Epithelial cell of prostate (primary cell): ENCODE measurements at regions not wholly inside any gene's neighbourhood (a gene's known extent, or its start where the extent isn't known, plus 50 kb on each side); places are given as distances from the start of the nearest gene placed in this dataset.

Experiments used
- DNase-seq: peaks from one replicate; pipeline ENCODE4 v3.0.0-alpha.2; 2011; ENCODE audit warnings: low read depth, low spot score
- H3K27ac ChIP-seq: fragments of 450-650 bp; 2 replicates; pipeline ENCODE4 v1.5.1; 2017; ENCODE audit warnings: mild to moderate bottlenecking

DNA sequence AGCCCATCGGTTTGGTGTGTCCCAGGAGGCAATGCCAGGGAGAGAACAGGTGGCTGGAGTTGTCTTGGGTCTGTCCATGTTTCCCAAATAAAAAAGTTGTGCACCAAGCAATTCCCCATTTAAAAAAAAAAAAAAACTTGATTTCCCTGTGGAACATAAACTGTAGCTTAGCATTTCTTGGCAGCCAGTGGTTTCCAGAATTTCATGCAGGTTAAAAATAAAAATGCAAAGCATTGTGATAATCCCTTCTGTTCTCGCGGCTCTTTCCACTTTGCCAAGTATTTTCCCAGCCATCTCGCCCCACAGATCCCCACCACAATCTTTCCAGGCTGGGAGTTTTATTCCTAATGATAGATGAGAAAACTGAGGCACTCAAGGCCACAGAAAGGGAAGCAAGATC lies 51.4 kb upstream of the MSX1 start:
- DNase-seq: no peak
- no peak overlapping the region for H3K27ac ChIP-seq

DNA sequence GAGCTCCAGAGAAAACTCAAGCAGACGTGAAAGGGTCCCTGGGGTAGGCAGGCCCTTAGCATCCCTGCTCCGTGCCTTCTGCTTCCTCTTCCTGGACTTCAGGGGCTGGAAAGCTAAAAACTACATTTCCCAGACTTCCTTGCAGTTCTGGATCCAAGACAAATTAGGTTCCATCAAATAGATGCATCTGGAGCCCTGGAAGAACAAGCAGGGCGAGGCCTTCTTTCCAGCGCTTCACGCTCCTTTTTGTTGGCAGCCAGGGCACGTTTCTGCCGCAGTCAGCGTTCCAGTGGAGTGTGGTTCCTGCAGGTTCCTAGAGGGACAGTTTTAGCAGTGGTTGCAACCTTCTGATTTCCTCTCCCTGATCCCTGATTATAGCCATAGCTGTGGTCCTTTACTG lies 53.6 kb upstream of the MSX1 start:
- no peak overlapping the region for H3K27ac ChIP-seq
- DNase-seq: no peak

DNA sequence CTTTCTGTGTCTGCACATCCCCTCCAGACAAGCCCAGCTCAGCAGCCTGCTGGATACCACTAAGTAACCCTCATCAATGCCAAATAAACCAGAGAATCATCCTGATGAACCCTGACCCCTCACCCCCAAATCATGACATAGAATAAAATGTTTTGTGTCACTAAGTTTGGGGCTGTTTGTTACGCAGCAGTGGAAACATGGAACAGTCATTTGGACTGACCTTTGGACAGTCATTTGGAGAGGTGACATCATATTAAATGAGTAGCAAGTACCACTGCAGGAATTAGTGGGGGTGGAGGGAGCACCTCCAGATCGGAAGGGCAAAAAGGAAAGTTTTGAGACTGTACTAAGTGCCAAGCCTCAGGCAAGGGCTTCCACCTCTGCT lies 55.6 kb upstream of the MSX1 start:
- no peak overlapping the region for H3K27ac ChIP-seq
- no peak for DNase-seq

DNA sequence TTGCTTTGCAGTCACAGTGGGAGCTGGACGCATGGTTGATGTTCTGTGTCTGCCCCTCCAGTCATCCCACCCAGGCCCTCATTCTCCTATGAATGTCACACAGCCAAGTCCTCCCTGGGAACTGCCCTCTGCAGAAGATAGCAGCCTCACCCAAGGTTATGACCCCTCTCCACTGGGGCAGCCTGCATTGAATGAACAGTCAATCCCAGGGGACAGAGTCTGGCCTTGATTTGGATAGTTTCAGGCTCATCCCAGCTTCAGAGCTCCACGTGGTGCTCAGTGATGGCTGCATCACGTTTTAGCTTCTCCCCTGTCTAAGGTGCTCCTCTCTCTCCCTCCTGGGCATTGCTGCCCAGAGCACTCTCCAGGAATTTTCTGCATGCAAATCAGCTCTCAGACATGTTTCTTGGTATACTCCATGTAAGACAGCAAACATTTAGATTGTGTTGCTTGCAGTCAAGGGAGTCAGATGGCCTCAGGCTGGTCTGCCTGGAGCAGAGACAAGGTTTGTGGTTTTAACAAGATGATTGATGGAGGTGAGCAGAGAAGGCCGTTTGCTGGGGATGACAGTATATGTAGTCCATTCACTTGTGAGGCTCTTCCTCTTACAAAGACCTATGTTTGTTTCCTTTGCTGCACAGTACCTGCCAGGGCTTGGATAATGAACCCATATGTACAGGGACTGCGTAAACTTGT lies 56.1 kb upstream of the MSX1 start:
- no peak overlapping the region for H3K27ac ChIP-seq
- no peak for DNase-seq

DNA sequence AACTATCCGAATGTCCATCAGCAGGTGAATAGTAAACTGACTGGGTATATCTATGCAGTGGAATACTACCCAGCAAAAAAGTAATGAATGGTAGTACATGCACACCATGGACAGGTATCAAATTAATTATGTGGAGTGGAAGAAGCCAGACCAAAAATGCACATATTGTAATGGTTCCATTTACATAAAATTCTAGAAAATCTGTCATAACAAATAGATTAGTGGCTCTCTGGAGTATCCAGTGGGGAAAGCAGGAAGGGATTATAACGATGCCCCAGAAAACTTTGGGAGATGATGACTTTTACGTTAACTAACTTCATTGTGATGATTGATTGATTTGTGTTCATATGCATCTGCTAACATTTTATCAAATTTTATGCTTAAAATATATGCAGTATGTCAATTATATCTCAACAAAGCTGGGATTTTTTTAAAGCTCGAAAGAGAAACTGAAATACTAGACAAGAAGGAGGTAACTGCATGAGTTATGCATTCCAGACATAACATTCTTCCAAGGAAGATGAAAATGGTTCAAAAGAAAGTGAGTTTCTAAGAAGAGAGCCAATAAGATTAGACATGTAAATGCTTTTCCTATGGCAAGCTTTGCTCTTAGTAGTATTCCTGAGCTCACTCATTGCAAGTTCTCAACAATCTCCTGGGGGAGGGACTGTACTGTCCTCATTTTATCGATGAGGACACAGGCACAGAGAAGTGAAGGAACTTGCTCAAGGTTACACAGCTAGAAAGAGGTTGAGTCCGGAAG lies 58.6 kb upstream of the MSX1 start:
- H3K27ac ChIP-seq: no peak overlapping the region
- DNase-seq: no peak

DNA sequence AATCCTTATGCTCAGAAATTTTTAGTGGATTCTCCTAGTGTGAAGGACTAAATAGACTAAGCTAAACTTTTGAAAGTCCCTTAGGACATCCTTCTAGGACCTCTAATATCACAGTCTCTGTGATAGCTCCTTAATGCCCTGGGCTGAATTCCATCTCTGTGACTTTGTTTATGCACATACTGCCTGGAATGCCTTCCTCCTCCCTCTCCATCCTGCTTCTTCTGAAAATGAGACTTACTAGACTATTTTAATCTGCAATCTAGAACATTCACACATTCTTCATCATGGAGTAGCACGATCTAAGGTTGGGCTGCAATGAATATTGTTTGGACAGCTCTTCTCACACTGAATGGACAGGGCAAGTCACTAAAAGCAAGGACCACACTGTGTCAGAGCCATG lies 65.0 kb upstream of the MSX1 start:
- DNase-seq: no peak

DNA sequence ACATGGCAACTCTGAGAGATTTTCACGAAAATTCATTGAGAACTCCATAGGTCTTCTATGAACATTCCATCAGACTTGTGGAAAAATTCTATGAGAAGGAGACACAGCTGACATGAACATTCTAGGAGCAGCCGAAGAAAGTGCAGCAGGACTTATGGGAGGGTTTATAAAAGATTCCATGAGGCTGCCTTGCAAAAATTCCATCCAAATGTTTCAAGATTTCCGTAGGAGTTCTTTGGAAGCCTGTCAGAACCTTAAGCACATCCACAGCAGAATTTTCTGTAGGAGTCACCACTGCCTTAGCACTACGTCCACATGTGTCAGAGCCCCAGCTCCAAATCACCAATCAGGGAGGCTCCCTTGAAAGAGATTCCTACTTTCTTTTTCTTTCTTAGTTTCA lies 67.0 kb upstream of the MSX1 start:
- DNase-seq: no peak
- H3K27ac ChIP-seq: no peak overlapping the region

More for the DNA sequence above, 65.0 kb upstream of the MSX1 start:
- no peak overlapping the region for H3K27ac ChIP-seq

DNA sequence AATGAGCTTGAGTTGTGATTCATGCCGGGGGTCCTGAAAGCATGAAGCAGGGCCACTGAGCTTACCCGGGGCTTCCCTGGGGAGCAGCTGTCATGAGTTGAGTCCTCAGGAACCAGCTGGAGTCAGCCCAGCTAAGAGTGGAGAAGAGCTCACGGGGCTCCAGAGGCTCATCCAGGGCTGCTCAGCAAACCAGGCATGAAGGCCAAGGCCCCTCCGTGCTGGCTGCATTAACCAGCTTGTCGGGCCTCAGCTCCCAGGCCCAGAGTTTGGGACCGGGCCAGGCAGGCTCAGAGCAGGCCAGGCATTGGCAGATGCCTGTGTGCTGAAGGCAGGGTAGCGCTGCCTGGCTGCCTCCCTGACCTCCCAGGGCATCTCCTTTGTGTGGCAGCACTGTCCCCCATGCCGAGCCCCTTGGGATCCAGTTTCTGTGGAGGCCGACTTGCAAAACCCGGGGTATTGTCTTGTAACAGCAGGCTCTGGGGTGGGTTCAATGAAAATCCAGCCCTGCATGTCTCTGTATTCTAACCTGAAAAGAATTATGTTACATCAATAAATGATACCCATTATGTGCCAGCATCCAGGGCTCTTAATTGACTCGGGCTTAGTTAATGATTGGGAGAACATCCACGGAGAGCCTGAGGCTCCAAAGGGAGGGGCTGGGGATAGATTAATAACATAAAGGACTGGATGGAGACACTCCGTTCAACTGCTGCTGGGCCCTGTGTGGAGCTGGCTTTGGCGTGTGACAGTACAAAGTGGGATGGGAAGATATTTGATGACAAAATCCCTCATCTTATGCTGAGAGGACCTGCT lies 68.0 kb upstream of the MSX1 start:
- no peak for DNase-seq
- H3K27ac ChIP-seq: no peak overlapping the region

DNA sequence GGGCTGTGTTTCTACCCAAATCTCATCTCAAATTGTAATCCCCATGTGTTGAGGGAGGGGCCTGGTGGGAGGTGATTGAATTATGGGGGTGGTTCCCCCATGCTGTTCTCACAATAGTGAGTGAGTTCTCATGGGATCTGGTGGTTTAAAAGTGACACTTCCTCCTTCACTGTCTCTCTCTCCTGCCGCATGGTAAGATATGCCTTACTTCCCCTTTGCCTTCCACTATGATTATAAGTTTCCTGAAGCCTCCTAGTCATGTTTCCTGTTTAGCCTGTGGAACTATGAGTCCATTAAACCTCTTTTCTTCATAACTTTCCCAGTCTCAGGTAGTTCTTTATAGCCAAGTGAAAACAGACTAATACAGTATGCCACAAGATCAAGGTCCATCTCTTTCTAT lies 70.0 kb upstream of the MSX1 start:
- DNase-seq: no peak
- no peak overlapping the region for H3K27ac ChIP-seq

DNA sequence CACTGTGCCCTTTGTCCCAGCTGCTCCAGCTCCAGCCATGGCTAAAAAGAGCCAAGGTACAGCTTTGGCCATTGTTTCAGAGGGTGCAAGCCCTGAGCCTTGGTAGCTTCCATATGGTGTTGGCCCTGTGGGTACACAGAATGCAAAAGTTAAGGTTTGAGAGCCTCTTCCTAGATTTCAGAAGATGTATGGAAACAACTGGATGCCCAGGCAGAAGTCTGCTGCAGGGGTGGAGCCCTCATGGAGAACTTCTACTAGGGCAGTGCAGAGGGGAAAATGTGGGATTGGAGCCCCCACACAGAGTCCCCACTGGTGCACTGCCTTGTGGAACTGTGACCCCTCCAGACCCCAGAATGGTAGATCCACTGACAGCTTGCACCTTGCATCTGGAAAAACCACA lies 70.9 kb upstream of the MSX1 start:
- H3K27ac ChIP-seq: no peak overlapping the region
- no peak for DNase-seq

DNA sequence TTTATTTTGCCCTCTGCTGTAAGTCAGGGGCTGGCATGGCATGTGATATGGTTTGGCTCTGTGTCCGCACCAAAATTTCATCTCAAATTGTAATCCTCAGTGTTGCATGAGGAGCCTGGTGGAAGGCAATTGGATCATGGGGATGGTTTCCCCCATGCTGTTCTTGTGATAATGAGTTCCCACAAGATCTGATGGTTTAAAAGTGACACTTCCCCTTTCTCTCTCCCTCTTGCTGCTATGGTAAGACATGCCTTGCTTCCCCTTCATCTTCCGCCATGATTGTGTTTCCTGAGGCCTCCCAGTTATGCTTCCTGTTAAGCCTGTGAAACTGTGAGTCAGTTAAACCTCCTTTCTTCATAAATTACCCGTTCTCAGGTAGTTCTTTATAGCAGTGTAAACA lies 72.0 kb upstream of the MSX1 start:
- no peak overlapping the region for H3K27ac ChIP-seq
- DNase-seq: no peak

DNA sequence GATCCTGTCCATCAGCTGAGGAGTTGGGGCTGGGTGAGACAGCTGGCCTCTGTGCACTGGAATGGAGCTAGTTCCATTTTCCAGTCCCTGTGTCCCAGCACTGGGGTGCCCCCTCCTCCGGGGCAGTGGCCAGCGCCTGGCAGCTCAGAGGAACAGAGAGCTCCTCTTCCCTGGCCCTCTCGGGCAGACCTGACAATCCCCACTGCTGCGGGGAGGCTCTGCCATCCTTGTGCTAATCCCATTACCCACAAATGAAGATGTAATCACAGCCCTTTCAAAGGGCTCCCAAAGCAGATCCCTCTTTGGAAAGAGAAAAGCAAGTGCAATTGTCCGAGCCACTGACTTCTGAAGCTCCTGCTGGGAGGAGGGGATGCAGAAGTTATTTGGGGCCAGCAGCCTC lies 75.1 kb upstream of the MSX1 start:
- H3K27ac ChIP-seq: no peak overlapping the region

DNA sequence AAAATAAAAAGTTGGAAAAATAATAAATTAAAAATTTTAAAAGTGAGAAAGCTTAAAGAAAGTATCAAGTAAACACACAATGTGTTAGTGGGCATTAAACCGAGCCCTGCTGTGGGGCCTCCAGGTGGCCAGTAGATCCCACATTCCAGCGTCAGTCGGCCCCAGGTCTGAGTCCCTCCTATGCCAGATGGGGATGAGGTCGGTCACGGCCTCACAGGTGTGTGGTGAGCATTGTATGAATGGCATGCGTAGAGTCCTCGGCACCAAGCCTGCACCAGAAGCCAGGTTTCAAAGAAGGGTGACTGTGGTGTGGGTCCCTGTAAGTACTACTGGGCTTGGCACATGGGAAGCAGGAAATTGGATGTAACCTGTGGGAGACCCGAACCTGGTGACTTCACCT lies 75.6 kb upstream of the MSX1 start:
- no peak for DNase-seq
- no peak overlapping the region for H3K27ac ChIP-seq

More for the DNA sequence above, 75.1 kb upstream of the MSX1 start:
- no peak for DNase-seq

DNA sequence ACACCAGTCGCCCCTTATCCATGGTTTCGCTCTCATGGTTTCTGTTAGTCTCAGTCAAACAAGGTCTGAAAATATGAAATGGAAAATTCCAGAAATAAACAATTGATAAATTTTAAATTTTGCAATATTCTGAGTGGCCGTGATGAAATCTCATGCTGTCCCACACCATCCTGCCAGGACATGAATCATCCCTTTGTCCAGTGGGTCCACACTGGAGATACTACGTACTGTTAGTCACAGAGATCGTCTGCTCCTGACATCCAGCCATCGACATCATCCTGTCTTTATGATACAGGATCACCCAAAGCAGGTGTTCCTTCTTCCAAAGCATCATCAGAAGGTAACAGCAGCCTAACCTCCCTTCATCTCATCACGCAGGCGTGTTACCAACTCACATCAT lies 76.5 kb upstream of the MSX1 start:
- no peak for DNase-seq
- H3K27ac ChIP-seq: no peak overlapping the region

DNA sequence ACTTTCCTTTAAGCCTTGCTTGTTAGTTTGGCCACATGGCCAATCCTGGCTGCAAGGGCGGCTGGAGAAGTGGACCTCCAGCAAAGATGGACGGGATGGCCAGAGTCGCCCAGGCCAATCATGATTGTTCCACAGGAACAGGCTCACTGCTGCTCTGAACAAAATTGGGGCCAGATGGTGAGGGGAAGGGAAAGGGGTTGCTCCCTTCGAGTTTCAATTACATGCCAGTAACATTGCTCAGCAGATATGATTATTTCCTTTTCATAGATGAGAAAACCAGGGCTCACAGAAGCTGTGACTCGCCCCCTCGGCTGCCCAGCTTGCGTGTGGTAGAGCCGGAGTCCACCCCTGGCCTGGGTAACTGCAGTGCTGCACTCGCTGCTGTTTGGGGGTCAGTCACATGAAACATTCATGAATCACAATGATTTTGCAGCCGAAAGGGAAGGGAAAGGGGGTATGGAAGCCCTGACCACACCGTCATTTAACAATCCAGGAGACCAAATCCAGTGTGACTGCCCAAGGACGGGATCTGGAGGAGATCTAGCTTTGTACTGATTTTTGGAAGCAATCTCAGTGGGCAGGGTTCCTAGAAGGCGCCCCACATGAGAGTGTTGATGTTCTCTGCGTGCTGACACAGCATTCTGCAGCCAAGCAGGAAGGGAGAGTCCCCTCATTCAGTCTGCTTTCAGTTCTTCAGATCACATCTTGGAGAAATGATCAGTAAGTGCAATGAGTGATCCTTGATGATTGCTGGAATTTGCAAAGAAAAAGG lies 77.3 kb upstream of the MSX1 start:
- DNase-seq: no peak
- peak overlapping the region; percentile 8 for H3K27ac ChIP-seq

DNA sequence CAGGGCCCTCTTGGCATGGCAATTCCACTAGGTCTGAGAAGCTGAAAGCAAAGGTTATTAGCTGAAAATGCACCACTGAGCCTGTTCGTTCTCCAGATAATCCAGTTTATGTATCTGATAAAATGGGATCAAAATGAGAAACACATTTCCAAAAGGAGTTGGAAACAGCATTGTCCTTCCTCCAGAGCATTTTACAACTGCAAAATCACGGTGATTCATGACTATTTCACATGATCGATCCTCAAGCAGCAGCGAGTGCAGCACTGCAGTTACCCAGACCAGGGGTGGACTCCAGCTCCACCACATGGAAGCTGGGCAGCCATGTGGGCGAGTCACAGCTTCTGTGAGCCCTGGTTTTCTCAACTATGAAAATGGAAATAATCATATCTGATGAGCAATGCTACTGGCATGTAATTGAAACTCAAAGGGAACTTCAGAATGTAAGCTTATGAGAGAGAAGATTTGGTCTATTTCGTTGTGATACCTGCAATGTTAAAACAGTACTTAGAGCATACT lies 78.7 kb upstream of the MSX1 start:
- DNase-seq: peak; percentile 12
- H3K27ac ChIP-seq: no peak overlapping the region

DNA sequence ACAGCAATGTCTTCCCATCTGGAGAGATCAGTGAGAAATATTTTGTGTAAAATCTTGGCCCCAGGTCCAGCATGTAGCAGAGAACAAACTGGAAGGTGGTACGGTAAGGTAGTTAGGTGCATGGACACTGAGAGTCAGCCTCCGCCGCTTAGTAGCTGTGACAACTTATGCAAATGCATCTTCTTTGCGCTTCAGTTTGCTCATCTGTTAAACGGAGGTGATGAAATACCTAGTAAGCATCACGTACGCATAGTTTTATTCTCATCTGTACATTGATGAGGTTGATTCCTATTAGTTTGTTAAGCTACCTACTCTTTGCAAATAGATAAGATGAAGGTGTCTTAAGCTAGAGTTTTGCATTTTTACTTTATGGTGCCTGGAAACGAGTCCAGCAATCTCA lies 80.0 kb upstream of the MSX1 start:
- no peak overlapping the region for H3K27ac ChIP-seq
- no peak for DNase-seq

DNA sequence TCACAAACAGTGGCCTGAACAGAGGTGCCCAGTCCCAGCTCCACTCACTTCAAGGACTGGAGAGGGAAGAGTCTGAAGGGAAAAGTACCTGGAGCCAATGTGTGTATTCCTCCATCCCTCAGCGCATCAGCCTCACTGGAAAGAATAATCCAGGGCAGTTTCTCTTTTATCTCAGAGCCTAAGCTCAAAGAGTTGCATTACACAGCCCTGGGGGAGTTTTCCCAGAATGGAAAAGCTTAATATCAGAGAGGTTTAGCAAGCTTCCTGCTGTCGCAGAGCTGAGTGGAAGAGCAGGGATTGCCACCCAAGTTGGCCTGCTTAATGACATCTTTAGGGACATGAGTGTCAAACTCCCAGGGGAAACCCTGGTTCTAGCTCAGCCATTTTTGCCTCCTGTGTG lies 80.4 kb upstream of the MSX1 start:
- DNase-seq: no peak
- no peak overlapping the region for H3K27ac ChIP-seq

DNA sequence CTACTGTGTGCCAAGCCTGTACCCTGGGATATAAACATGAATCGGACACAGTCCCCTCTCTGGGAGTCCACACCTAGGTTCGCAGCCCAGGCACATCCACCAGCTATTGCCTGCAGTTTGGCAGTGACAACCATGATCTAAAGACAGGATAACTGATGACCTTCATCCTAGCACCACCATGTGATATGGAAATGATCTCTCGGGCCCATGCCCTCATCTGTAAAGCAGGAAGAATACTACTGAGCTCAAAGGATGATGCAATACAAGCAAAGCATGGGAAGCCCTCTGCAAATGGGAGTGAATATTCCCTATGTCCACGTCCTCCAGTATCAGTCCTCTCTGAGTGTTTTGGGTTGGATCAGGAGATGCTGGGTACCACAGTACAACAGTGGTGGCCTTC lies 80.9 kb upstream of the MSX1 start:
- H3K27ac ChIP-seq: no peak overlapping the region
- DNase-seq: no peak

DNA sequence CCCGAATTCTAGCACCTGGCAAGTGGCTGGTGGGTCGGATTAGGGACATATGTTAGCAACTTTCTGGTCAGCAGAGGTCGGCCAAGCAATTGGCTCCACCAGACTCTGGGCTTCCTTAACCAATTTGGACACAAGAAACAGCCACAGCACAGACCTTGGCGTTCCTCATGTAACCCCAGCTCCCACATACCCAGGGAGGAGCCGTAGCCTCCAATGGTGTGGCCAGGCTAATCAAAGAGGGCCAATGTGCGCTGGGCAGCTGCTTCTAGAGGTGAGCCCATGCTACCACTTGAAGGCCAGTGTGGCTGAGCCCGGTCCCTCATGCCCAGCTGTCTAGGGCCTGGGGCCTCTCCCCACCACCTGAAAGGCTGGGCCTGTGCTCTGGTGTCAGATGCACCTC lies 82.5 kb upstream of the MSX1 start:
- no peak for DNase-seq

More for the DNA sequence above, 82.5 kb upstream of the MSX1 start:
- H3K27ac ChIP-seq: no peak overlapping the region
